NCI-H146 treated with DMSO at 0.1 percent for 48 hours (cell line): ENCODE measurements at regions not wholly inside any gene's neighbourhood (a gene's known extent, or its start where the extent isn't known, plus 50 kb on each side); places are given as distances from the start of the nearest gene placed in this dataset.
A peak's percentile ranks its signal among the peaks of the same experiment; 100 is the strongest.
"Not testable (repeated sequence)": the region's sequence is repeated elsewhere in the genome, so short reads cannot be mapped to it uniquely, and the experiment has no call there.

ENCODE experiments used
- DNase-seq: peaks from one replicate; lab custom pipeline; 2025; ENCODE audit not compliant: unreplicated experiment; lab: John Stamatoyannopoulos, UW

- DNase-seq, result no peak
These were observed 166.6 kb upstream of the SLC7A11 start for GRCh38 chr4:138408758-138409157.

- no peak for DNase-seq
These were observed 165.2 kb upstream of the SLC7A11 start for GRCh38 chr4:138407329-138407728.

- no peak for DNase-seq
These were observed 164.7 kb upstream of the SLC7A11 start for GRCh38 chr4:138406876-138407275.

GRCh38 chr4:138405934-138406567 is 163.9 kb upstream of the SLC7A11 start:
- no peak for DNase-seq

- no peak for DNase-seq
These were observed 163.3 kb upstream of the SLC7A11 start for GRCh38 chr4:138405466-138405891.

- no peak for DNase-seq
These were observed 162.7 kb upstream of the SLC7A11 start for GRCh38 chr4:138404801-138405200.

- DNase-seq, result no peak
These were observed 162.1 kb upstream of the SLC7A11 start for GRCh38 chr4:138404251-138404650.

- DNase-seq, result peak; percentile 14
These were observed 159.2 kb upstream of the SLC7A11 start for GRCh38 chr4:138401334-138401733.

GRCh38 chr4:138400543-138400942 is 158.4 kb upstream of the SLC7A11 start:
- peak; percentile 58 for DNase-seq

GRCh38 chr4:138400066-138400465 is 157.9 kb upstream of the SLC7A11 start:
- DNase-seq, result no peak

GRCh38 chr4:138399081-138399480 is 156.9 kb upstream of the SLC7A11 start:
- no peak for DNase-seq

GRCh38 chr4:138398322-138398721 is 156.2 kb upstream of the SLC7A11 start:
- DNase-seq, result peak; percentile 82

- DNase-seq, result peak; percentile 10
These were observed 151.9 kb upstream of the SLC7A11 start for GRCh38 chr4:138393886-138394610.

- no peak for DNase-seq
These were observed 150.7 kb upstream of the SLC7A11 start for GRCh38 chr4:138392751-138393308.

- no peak for DNase-seq
These were observed 148.0 kb upstream of the SLC7A11 start for GRCh38 chr4:138389976-138390685.

GRCh38 chr4:138374947-138375346 is 132.8 kb upstream of the SLC7A11 start:
- DNase-seq, result no peak

- DNase-seq, result no peak
These were observed 125.8 kb upstream of the SLC7A11 start for GRCh38 chr4:138367942-138368341.

GRCh38 chr4:138352446-138352845 is 110.3 kb upstream of the SLC7A11 start:
- DNase-seq, result not testable (repeated sequence)

GRCh38 chr4:138348055-138348454 is 105.9 kb upstream of the SLC7A11 start:
- DNase-seq, result no peak

- no peak for DNase-seq
These were observed 105.4 kb upstream of the SLC7A11 start for GRCh38 chr4:138347561-138347960.

GRCh38 chr4:138344851-138345250 is 102.7 kb upstream of the SLC7A11 start:
- no peak for DNase-seq

- DNase-seq, result no peak
These were observed 101.9 kb upstream of the SLC7A11 start for GRCh38 chr4:138344054-138344453.
